Vagina (tissue), 2 donors: ENCODE measurements at regions not wholly inside any gene's neighbourhood (a gene's known extent, or its start where the extent isn't known, plus 50 kb on each side); places are given as distances from the start of the nearest gene placed in this dataset.

Experiments
- POLR2A ChIP-seq, 2 donors: fragments of 450-650 bp; IDR thresholded peaks; one replicate each; pipeline ENCODE4 v1.6.1; 2017; ENCODE audit warnings: antibody characterized with exemption in 2 of 2, mild to moderate bottlenecking in 2 of 2, moderate library complexity in 2 of 2
- POLR2AphosphoS5 ChIP-seq, 2 donors: sonication (generic); formaldehyde crosslinking; IDR thresholded peaks; one replicate each; pipeline ENCODE4 v1.9.0; 2017; ENCODE audit warnings: antibody characterized with exemption in 2 of 2, mild to moderate bottlenecking in 2 of 2, low read depth in 1 of 2; ENCODE audit not compliant: insufficient read depth in 1 of 2
- TF ChIP-seq, protein P1 (sequence below), 3 experiments: fragments of 450-650 bp in 2 of 3; fragments of 200-600 bp in 1 of 3; sonication (generic) in 1 of 3; IDR thresholded peaks; one replicate each; pipeline ENCODE4 v1.5.1; 2017 to 2019; ENCODE audit warnings: antibody characterized with exemption in 3 of 3, mild to moderate bottlenecking in 2 of 3, moderate library complexity in 2 of 3

DNA sequence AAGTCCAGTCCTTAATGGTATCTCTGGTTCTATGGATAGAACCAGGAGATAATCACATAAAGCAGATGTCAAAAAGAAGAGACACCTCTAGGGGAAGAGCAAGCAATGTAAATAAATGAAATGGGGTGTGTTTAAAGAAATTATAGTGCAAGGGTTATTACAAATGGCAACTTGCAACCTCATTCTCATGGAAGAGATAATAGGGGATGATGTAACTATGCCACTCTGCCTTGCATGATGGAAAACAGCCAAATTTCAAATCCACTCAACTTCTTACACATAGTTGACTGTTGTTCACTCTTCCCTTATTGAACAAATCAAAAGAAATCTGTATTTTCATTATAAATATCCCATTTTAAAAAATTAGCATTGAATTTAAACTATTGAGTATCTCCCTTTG, 274.0 kb upstream of the TMPRSS15 start:
- TF ChIP-seq POLR2A (IDR thresholded peaks at IDR 0.05) (no peak), POLR2AphosphoS5 (IDR thresholded peaks at IDR 0.05; ENCODE audit: insufficient read depth in 1 of 2, low read depth in 1 of 2) (no peak)
- TF ChIP-seq, protein P1, sequence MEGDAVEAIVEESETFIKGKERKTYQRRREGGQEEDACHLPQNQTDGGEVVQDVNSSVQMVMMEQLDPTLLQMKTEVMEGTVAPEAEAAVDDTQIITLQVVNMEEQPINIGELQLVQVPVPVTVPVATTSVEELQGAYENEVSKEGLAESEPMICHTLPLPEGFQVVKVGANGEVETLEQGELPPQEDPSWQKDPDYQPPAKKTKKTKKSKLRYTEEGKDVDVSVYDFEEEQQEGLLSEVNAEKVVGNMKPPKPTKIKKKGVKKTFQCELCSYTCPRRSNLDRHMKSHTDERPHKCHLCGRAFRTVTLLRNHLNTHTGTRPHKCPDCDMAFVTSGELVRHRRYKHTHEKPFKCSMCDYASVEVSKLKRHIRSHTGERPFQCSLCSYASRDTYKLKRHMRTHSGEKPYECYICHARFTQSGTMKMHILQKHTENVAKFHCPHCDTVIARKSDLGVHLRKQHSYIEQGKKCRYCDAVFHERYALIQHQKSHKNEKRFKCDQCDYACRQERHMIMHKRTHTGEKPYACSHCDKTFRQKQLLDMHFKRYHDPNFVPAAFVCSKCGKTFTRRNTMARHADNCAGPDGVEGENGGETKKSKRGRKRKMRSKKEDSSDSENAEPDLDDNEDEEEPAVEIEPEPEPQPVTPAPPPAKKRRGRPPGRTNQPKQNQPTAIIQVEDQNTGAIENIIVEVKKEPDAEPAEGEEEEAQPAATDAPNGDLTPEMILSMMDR (IDR thresholded peaks at IDR 0.05): no peak
